ENCODE measurements at regions not wholly inside any gene's neighbourhood (a gene's known extent, or its start where the extent isn't known, plus 50 kb on each side); places are given as distances from the start of the nearest gene placed in this dataset.

- no peak for TF ChIP-seq POLR2A (IDR thresholded peaks at IDR 0.05)
- TF ChIP-seq, protein P1, sequence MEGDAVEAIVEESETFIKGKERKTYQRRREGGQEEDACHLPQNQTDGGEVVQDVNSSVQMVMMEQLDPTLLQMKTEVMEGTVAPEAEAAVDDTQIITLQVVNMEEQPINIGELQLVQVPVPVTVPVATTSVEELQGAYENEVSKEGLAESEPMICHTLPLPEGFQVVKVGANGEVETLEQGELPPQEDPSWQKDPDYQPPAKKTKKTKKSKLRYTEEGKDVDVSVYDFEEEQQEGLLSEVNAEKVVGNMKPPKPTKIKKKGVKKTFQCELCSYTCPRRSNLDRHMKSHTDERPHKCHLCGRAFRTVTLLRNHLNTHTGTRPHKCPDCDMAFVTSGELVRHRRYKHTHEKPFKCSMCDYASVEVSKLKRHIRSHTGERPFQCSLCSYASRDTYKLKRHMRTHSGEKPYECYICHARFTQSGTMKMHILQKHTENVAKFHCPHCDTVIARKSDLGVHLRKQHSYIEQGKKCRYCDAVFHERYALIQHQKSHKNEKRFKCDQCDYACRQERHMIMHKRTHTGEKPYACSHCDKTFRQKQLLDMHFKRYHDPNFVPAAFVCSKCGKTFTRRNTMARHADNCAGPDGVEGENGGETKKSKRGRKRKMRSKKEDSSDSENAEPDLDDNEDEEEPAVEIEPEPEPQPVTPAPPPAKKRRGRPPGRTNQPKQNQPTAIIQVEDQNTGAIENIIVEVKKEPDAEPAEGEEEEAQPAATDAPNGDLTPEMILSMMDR (IDR thresholded peaks at IDR 0.05) = no peak
Observed at GRCh38 chr4:34731070-34731469, 1513.2 kb downstream of the ARAP2 start.
